ENCODE measurements at regions not wholly inside any gene's neighbourhood (a gene's known extent, or its start where the extent isn't known, plus 50 kb on each side); places are given as distances from the start of the nearest gene placed in this dataset.
"Not testable (repeated sequence)": the region's sequence is repeated elsewhere in the genome, so short reads cannot be mapped to it uniquely, and the experiment has no call there.

DNA sequence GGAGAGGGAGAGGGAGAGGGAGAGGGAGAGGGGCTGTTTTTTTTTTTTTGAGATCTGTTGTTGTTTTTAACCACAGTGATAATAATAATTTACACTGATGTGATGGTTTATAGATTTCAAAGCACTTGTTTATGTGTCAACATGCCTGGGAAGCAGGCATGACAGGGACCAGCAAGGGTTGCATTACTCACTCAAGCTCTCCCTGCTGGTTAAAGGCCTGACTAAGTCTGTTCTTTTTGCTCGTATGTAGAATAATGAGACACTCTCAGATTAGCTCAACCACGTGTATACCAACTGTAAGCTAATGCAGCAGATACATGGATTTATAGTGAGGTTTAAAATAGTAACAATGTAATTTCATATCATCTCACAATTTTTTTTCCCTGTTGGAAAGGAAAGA, 134.6 kb upstream of the BOD1L1 start:
- DNase-seq (ENCODE audit: low spot score) = no peak

DNA sequence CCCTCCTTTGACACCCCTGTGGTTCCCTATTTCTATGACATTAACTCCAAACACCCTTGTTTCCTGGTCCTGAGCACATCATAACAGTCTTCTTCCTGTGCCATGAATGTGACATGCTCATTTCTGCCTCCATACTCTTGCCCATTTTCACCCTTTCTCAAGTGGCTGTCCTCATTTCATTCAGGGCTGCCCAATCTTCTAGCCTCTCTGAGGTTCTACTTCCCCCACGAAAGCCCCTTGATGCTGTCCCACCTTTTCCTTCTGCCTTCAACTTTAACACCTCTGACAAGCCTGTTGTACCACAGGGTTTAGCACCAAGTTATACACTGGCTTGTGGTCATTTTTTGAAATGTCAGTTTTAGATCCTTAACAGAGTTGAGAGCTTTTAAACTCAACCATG, 136.2 kb upstream of the BOD1L1 start:
- DNase-seq (ENCODE audit: low spot score) = no peak

DNA sequence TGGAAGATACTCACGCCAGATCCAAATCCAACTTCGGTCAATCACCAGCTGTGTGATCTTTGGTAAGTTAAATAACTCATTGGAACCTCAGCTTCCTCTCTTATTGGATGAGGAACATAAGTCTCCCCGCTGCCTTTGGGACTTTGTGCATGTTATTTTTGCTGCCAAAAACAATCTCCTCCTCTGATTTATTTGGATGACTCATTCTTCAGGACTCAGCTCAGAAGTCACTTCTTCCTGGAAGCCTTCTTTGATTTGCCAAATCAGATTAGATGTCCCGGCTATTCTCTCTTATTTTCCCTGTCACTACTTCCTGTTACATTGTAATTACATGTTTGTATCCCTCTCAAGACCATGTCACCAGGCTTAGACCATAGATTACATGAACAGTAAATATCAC, 138.0 kb upstream of the BOD1L1 start:
- DNase-seq (ENCODE audit: low spot score) = no peak

DNA sequence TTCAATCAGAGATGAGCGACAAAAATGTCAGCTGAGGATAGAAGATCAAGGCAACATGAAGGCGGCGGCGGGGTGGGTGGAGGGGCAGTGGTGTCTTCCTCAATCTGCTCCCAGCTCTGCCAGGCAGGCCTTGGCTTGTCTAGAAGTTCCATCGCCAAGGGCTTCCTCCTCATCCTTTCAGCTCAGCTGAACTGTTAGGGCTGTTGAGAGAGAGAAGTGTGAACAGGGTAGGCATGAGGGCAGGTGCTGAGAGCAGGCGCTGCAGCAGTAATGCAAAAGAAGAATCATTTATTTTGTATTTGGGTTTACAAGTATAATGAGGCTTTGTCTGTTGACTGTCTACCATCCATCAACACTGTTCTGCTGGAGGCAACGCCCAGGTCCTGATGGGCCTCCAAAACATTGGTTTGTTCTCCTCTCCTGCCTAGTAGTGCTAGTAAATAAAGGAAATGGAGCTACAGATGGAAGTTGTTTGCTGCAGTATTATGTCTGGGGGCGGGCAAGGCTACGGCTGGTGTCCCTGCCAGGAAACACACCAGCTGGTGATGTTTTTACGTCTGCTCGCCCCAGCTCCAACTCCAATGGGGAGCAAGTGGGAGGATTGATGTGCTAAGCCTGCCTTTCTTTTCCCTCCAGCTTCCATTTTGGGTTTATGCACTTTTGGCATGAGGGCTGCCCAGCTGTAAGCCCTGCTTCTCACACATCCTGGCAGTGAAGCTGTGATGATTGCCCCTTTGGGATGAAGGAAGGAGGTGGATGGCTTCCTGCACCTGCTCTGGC, 139.4 kb upstream of the BOD1L1 start:
- no peak for DNase-seq (ENCODE audit: low spot score)

DNA sequence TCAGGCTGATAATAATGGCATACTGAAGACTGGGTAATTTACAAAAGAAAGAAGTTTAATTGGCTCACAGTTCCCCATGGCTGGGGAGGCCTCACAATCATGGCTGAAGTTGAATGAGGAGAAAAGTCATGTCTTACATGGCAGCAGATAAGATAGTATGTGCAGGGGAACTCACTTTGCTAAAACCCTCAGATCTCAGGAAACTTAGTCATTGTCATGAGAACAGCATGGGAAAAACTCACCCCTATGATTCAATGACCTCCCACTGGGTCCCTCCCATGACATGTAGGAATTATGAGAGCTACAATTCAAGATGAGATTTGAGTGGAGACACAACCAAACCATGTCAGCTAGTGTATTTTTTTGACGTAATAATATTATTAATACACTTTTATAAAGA, 149.8 kb upstream of the BOD1L1 start:
- no peak for DNase-seq (ENCODE audit: low spot score)

DNA sequence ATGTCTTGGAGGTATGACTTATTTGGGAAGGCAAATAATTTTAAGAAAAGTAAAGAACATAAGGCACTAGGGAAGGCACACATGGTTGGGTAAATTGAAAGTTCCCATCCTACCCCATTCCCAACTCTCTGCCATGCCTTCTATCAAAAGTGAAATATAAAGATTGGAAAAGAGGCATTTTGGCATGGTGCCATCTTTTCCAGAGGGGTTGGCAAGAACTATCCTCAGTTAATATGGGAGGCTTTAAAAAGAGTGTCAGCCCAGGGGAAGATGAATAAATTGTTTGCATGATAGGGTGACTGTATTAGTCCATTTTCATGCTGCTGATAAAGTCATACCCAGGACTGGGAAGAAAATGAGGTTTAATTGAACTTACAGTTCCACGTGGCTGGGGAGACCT, 150.8 kb upstream of the BOD1L1 start:
- no peak for DNase-seq (ENCODE audit: low spot score)

DNA sequence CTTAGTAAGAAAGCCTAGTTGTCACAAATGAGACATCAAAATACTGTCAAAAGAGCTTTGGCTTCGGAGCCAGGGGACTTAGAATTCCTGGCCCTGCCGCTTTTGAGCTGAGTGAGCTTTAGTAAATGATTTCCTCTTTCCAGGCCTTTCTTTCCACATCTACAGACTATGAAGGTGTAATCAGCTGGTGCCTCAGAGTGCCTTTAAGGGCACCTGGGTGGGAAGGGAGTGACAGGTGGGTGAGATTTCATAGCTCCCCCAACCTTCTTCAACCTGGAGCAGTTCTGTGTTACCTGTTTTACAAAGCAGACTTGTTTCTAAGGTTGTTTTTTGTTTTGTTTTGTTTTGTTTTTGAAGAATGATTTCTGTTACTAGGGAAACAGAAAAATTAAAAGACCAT, 154.7 kb upstream of the BOD1L1 start:
- no peak for DNase-seq (ENCODE audit: low spot score)

DNA sequence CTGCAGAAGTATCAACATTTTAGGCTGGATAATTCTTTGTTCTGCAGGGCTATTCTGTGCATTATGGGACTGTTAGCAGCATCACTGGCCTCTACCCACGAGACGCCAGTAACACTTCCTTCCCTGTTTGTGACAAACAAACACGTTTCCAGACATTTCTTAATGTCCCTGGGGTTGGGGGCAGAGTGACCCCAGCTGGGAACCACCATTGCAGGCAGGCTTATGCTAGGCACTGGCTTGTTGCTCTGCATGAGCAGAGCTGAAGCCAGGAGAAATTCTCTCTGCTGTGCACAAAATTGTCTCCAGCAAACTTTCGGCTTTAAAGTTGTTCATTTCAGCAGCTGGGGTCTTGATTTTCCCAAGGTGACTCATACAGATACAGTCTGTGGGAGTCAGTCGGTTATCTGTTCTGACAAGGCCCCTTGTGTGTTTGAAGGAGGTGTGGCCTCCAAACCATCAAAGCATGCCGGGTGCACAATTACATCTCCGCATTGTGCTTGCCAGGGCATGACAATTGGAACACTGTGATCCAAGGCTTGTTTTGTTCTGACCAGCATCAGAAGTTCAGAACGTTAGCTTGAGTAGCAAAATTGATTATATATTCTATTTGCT, 156.4 kb upstream of the BOD1L1 start:
- no peak for DNase-seq (ENCODE audit: low spot score)

DNA sequence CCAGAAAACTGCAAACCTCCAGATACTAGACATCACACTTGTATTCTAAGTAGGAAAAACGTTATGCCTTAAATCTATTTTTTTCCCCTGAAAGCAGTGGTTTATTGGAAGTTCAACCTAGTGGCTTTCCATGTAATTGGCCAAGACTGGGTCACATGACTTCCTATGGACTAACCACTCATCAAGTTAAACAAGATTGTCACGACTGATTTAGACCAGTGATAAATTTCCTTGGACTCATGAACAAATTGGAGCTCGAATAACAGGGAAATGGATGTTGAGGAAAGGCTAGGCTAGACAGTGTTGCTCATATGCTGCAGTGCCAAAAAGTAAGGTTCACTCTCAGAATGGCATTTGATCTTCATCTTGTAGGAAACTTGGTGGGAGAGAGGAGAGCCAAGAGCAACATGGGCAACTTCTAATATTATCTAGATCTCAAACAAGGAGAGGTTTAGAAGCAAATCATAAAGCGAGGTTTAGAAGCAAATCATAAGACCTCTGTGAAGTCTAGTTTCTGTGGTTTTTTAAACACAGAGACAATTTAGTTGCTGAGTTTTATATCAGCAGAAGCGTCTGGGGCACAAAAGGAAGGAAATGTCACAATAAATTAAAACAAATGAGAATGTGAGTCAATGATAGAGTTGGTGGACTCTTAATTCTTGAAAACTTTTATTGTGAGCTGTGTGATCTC, 165.6 kb upstream of the BOD1L1 start:
- DNase-seq (ENCODE audit: low spot score) = no peak

DNA sequence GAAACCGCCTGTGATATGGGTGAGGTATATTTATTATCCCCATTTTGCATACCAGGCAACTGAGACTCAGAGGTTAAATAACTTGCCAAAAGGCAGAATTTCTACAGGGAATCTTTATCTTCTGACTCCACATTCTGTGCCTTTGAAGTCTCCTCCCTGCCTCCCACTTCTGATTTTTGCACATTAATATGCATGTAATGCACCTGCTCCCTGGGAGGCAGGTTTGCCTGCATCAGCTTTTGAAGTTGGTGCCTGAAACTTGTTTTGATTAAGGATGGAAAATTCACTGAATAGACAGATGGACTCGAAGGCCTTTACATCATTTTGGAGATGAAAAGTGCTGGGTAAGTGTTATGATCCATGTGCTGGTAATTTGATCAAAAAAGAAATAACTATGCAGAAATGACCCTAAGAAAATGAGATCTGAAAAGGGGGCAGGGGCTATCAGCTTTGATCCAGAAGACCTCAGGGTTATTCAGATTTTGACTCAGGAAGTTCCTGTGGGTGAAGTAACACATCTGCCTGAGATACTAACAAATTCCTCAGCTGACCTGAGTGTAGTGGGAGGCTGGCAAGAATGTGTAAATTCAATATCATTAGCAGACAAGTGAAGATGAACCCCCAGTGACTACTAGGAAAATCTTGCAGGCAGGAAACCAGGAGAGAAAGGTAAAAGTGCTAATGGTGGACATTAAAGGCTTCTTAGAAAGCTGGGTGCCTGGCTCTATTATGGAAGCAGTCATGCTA, 167.5 kb upstream of the BOD1L1 start:
- no peak for DNase-seq (ENCODE audit: low spot score)

DNA sequence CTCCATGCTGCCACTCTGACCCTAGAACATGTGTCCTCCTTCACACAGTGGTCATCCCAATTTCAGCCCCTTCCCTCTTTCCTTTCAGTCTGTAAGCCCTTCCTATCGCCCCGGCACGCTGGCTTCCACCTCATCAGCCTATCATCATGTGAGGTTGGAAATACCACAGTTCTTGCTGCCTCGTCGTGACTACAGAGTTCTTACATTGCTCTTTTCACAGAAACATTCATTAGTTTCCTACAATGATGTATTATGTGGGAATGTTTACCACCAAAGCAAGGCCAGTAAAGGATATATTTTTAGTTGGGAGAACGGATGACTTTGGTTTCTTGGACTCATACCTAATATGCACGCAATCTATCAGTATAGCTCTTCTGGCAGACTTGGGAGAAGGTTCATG, 169.5 kb upstream of the BOD1L1 start:
- no peak for DNase-seq (ENCODE audit: low spot score)

DNA sequence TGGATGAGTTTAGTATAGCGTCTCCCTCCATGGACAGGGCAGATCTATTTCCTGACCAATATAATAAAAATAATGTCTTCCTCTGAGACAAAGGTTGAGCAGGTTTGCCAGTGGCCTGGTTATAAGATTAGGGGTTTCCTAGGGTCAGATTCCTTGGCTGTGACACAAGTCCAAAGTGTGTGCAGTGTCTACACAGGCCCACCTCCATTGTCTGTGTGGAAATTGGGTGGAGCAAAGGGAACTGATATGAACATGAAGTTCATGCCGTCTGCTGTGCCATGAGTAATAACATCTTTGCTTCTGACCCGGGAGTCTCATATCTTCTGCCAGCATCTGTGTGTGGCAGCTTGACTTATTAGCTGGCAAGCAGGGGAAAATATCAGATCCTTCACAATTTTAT, 187.7 kb upstream of the BOD1L1 start:
- no peak for DNase-seq (ENCODE audit: low spot score)

DNA sequence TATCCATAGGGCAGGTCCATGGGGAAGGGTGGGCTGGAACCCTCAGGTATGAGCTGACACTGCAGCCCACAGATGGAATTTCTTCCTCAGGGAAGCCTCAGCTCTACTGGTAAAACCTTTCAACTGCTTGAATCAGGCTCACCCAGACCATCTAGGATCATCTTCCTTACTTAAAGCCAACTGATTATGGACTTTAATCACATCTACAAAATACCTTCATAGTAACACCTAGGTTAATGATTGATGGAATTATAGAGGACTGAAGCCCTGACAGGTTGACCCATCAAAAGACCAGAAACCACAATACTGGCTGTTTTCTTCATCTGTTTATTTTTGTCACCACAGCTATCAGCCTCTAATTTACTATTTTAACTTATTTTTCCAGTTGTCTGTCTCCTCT, 188.9 kb upstream of the BOD1L1 start:
- no peak for DNase-seq (ENCODE audit: low spot score)

DNA sequence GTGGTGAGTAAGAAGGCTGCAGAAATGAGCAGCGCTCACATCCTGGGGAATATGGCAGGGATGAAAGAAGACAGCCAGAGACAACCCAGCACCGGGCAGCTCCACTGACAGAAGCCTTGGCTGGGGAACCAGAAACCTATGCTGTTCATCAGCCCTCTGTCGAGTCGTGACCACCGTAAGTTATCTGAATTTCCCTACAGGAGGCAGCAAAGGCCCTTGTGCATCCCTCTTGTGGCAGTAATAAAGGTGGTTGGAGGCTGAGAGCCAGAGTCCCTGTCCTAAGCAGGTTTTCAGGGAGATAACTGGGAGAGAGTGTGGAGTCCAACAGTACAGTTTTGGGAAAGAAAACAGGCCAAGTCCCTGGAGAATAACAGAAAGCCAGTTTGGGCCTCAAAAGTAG, 194.0 kb upstream of the BOD1L1 start:
- no peak for DNase-seq (ENCODE audit: low spot score)

DNA sequence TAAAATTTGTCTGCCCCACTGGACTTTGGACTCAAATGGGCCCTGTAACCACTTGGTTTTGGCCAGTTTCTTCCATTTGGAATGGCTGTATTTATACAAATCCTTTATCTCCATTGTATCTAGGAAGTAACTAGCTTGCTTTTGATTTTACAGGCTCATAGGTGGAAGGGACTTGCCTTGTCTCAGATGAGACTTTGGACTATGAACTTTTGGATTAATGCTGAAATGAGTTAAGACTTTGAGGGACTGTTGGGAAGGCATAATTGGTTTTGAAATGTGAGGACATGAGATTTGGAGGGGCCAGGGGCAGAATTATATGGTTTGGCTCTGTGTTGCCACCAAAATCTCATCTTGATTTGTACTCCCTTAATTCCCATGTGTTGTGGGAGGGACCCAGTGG, 198.3 kb upstream of the BOD1L1 start:
- not testable (repeated sequence) for DNase-seq (ENCODE audit: low spot score)

DNA sequence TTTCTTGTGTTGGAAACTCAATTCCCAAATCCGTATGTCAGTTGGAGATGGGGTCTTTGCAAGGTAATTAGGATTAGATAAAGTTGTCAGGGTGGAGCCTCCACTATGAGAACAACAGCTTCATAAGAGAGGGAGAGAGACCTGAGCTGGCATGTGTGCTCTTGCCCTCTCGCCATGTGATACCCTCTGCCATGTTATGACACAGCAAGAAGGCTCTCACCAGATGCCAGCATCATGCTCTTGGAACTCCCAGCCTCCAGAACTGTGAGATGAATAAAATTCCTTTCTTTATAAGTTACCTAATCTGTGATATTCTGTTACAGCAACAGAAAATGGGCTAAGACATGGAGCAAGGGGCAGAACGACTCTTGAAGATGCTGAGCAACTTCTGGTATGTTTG, 201.9 kb upstream of the BOD1L1 start:
- no peak for DNase-seq (ENCODE audit: low spot score)

DNA sequence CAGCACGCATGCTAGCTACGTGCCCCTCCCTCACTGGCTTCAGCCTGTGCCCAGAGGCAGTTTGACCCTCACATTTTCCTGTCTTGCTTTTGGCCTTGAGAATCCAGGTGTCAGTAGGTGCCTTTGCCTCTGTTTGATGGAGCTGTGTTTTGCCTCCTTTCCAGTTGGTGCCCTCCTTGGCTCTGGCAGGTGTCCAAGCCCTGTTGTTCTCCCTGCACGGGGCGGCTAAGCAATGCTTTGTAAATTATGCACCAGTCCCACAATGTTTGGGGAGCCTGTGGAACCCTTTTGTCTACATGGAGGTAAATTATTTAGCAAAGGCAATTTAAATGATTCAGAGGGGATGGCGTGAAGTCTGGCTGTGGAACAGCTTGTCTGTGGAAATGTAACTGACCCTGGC, 202.9 kb upstream of the BOD1L1 start:
- DNase-seq (ENCODE audit: low spot score) = no peak

DNA sequence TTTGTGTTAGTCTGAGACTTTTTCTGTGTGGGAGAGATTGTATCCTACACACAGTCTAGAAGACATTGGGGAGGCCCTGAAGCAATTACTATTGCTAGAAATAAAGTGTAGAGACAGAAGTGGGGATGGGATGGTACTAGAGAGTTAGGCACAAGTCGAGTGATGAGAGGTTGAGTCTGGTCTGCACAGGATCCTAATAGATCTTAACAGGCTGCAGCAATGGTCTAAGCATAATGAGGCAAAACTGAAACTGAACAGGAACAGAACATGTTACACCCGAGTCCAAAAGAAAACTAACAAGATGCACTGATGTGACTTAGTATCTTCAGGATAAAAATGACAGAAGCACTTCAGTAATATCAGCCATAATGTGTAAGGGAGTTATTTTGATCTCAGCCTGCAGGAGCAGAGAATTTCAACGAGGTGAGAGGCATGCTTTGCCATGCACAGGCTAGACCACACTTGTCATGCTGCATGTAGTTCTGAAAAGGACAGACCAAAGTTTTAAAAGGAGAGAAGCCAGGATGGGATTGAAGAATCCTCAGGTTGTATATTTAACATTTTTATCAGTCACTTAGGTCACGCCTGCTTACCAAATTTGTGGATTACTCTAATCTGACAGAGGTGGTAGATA, 205.8 kb upstream of the BOD1L1 start:
- no peak for DNase-seq (ENCODE audit: low spot score)

DNA sequence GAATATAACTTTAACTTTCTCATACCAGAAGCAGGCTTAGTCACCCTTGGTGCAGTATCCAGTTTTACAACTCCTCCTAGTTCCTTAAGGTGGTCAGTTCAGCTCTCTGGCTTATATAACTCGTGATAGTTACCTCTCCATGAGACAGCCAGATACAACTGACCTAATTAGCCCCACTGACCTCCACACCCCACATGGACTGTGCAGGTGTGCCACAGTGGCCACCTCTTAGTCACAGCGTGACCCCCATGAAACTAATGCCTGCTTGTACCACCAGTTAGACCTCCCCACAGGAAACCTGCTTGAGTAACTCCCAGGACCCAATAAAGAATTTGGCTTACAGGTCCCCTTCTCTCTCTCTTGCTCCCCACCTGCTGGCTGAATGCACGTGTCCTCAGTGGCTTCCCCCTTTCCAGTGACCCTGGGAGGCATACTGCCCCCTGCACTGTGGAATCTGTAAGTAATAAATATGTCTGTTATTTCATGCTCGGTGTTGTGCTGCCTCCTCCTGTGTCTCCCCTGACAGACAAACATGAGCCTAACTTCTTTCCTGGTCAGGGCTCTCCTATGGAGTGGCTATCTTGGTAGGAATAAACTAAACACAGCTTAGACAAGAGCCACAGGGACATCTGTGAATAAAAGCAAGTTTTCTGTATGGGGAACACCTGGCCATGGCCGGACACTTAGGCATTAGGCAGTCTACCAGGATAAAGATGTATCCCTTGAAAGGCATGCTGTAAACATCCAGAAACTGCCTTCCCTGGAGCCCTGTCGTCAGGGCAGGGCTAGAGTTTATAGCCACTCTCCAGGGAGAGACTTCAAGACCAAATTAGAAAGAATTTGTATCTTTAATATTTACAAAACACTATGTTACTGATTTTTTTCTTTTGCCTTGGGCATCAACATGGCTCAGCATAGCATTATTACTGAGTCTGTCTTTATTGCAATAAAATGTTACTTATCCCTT, 209.7 kb upstream of the BOD1L1 start:
- no peak for DNase-seq (ENCODE audit: low spot score)

DNA sequence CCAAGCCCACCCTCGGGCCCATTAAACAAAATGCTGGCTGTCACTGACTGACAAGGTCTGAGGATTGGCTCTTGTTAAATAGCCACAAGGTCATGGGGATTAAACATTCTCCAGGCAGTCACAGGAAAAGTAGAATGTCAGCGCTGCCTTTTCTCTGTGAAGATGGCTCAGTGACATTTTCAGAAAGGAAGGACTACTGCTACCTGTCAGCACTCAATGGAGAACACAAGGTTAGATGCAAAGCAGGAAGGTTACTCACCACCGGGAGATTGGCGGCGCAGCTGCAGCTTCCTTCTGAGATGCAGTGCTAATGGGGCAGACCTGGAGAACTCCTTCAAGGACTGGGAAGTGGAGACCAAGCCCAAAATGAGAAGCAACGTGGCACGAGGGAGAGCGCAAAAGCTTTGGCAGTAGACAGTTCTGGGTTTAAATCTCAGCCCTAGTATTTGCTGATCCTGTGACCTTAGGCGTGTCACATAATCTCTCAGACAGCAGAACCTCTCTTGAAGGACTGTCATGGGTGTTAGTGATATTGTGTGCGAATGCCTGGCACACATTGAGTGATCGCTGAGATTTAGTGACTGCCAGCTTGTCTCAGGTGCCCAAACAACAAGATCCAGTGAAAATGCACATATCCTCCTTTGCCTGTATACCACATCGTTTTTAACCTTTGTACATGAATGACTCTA, 213.1 kb upstream of the BOD1L1 start:
- no peak for DNase-seq (ENCODE audit: low spot score)

DNA sequence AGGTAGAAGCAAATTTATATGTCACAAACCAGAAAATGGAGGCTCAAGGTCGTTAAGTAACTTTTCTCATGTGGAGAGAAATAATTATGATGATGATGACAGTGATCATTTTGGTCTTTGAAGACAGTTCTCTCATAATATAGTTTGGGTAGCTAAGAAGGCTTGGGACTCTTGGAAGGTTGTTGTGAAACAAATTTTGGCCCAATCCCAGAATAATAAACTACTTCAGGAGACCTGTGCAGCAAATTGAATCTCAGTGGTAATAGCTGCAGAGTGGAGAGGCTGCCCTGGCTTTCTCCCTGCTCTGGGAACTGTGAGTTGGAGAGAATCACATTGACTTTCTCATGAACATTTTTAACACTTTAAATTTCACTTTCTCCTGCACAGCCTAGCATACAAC, 217.2 kb upstream of the BOD1L1 start:
- no peak for DNase-seq (ENCODE audit: low spot score)

All from ecto neural progenitor cell (in vitro differentiated cells).